ENCODE measurements at regions not wholly inside any gene's neighbourhood (a gene's known extent, or its start where the extent isn't known, plus 50 kb on each side); places are given as distances from the start of the nearest gene placed in this dataset.

DNA sequence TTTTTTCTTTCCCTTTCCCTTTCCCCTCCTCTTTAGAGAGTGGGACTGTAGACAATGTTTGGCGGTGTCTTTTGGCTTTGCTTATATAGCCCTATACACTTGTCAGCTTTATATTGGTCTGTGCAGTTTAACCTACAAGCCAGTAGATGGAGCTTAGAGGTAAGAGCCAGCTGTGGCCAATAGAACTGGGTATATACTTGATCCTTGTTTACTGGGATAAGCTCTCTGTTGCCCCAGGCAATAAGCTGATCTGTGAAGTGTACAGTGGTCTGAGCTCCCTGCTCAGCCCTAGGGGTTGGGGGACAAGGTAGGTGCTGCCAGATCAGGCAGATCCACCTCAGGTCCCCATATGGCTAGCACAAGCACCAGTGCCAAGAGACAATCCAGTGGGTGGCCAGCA, 434.1 kb downstream of the NOVA1 start:
- TF ChIP-seq, protein P1, sequence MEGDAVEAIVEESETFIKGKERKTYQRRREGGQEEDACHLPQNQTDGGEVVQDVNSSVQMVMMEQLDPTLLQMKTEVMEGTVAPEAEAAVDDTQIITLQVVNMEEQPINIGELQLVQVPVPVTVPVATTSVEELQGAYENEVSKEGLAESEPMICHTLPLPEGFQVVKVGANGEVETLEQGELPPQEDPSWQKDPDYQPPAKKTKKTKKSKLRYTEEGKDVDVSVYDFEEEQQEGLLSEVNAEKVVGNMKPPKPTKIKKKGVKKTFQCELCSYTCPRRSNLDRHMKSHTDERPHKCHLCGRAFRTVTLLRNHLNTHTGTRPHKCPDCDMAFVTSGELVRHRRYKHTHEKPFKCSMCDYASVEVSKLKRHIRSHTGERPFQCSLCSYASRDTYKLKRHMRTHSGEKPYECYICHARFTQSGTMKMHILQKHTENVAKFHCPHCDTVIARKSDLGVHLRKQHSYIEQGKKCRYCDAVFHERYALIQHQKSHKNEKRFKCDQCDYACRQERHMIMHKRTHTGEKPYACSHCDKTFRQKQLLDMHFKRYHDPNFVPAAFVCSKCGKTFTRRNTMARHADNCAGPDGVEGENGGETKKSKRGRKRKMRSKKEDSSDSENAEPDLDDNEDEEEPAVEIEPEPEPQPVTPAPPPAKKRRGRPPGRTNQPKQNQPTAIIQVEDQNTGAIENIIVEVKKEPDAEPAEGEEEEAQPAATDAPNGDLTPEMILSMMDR (IDR thresholded peaks at IDR 0.05): peak in 2 of 6 experiments; percentile 6 to 15
- TF ChIP-seq EP300 (IDR thresholded peaks at IDR 0.05): no peak
